ENCODE measurements at regions not wholly inside any gene's neighbourhood (a gene's known extent, or its start where the extent isn't known, plus 50 kb on each side); places are given as distances from the start of the nearest gene placed in this dataset.

DNA sequence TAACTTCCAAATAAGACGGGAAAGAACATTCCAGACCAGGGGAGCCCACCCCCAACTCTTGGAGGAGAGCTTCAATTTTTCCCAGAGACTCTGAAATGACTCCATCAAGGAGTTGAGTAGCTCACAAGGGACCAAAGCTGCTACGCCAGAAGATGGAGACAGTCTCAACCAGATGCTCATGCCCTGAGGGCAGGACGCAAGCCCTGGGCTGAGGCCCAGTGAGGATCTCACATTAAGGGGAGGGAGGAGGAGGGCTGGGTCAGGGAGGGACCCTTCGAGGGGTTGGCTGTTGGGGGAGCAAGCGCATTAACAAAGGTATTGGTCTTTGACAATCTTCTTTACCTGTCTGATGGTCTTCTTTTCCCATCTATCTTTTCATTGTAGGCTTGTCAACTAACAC, 141.3 kb upstream of the SLC1A4 start:
- TF ChIP-seq, protein P1, sequence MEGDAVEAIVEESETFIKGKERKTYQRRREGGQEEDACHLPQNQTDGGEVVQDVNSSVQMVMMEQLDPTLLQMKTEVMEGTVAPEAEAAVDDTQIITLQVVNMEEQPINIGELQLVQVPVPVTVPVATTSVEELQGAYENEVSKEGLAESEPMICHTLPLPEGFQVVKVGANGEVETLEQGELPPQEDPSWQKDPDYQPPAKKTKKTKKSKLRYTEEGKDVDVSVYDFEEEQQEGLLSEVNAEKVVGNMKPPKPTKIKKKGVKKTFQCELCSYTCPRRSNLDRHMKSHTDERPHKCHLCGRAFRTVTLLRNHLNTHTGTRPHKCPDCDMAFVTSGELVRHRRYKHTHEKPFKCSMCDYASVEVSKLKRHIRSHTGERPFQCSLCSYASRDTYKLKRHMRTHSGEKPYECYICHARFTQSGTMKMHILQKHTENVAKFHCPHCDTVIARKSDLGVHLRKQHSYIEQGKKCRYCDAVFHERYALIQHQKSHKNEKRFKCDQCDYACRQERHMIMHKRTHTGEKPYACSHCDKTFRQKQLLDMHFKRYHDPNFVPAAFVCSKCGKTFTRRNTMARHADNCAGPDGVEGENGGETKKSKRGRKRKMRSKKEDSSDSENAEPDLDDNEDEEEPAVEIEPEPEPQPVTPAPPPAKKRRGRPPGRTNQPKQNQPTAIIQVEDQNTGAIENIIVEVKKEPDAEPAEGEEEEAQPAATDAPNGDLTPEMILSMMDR (IDR thresholded peaks at IDR 0.05; ENCODE audit: control extremely low read depth in 1 of 3, insufficient read depth in 1 of 3, low read depth in 1 of 3, low read length in 3 of 3) = no peak; a peak in 1 of 4 replicates
- TF ChIP-seq, protein P2, sequence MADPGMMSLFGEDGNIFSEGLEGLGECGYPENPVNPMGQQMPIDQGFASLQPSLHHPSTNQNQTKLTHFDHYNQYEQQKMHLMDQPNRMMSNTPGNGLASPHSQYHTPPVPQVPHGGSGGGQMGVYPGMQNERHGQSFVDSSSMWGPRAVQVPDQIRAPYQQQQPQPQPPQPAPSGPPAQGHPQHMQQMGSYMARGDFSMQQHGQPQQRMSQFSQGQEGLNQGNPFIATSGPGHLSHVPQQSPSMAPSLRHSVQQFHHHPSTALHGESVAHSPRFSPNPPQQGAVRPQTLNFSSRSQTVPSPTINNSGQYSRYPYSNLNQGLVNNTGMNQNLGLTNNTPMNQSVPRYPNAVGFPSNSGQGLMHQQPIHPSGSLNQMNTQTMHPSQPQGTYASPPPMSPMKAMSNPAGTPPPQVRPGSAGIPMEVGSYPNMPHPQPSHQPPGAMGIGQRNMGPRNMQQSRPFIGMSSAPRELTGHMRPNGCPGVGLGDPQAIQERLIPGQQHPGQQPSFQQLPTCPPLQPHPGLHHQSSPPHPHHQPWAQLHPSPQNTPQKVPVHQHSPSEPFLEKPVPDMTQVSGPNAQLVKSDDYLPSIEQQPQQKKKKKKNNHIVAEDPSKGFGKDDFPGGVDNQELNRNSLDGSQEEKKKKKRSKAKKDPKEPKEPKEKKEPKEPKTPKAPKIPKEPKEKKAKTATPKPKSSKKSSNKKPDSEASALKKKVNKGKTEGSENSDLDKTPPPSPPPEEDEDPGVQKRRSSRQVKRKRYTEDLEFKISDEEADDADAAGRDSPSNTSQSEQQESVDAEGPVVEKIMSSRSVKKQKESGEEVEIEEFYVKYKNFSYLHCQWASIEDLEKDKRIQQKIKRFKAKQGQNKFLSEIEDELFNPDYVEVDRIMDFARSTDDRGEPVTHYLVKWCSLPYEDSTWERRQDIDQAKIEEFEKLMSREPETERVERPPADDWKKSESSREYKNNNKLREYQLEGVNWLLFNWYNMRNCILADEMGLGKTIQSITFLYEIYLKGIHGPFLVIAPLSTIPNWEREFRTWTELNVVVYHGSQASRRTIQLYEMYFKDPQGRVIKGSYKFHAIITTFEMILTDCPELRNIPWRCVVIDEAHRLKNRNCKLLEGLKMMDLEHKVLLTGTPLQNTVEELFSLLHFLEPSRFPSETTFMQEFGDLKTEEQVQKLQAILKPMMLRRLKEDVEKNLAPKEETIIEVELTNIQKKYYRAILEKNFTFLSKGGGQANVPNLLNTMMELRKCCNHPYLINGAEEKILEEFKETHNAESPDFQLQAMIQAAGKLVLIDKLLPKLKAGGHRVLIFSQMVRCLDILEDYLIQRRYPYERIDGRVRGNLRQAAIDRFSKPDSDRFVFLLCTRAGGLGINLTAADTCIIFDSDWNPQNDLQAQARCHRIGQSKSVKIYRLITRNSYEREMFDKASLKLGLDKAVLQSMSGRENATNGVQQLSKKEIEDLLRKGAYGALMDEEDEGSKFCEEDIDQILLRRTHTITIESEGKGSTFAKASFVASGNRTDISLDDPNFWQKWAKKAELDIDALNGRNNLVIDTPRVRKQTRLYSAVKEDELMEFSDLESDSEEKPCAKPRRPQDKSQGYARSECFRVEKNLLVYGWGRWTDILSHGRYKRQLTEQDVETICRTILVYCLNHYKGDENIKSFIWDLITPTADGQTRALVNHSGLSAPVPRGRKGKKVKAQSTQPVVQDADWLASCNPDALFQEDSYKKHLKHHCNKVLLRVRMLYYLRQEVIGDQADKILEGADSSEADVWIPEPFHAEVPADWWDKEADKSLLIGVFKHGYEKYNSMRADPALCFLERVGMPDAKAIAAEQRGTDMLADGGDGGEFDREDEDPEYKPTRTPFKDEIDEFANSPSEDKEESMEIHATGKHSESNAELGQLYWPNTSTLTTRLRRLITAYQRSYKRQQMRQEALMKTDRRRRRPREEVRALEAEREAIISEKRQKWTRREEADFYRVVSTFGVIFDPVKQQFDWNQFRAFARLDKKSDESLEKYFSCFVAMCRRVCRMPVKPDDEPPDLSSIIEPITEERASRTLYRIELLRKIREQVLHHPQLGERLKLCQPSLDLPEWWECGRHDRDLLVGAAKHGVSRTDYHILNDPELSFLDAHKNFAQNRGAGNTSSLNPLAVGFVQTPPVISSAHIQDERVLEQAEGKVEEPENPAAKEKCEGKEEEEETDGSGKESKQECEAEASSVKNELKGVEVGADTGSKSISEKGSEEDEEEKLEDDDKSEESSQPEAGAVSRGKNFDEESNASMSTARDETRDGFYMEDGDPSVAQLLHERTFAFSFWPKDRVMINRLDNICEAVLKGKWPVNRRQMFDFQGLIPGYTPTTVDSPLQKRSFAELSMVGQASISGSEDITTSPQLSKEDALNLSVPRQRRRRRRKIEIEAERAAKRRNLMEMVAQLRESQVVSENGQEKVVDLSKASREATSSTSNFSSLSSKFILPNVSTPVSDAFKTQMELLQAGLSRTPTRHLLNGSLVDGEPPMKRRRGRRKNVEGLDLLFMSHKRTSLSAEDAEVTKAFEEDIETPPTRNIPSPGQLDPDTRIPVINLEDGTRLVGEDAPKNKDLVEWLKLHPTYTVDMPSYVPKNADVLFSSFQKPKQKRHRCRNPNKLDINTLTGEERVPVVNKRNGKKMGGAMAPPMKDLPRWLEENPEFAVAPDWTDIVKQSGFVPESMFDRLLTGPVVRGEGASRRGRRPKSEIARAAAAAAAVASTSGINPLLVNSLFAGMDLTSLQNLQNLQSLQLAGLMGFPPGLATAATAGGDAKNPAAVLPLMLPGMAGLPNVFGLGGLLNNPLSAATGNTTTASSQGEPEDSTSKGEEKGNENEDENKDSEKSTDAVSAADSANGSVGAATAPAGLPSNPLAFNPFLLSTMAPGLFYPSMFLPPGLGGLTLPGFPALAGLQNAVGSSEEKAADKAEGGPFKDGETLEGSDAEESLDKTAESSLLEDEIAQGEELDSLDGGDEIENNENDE (IDR thresholded peaks at IDR 0.05; ENCODE audit: insufficient replicate concordance, low read length) = no peak
- no peak for TF ChIP-seq POLR2A (IDR thresholded peaks at IDR 0.05; ENCODE audit: control extremely low read depth in 1 of 2, low read depth in 2 of 2, low read length in 2 of 2)

Measured in H1 (cell line).